Thyroid gland (tissue), 4 donors: ENCODE measurements at regions not wholly inside any gene's neighbourhood (a gene's known extent, or its start where the extent isn't known, plus 50 kb on each side); places are given as distances from the start of the nearest gene placed in this dataset.
"Not testable (repeated sequence)": the region's sequence is repeated elsewhere in the genome, so short reads cannot be mapped to it uniquely, and the experiment has no call there.

Experiments
- DNase-seq, 2 donors: peaks; one replicate each; pipeline ENCODE4 v3.0.0-alpha.2; 2019
- H3K27ac ChIP-seq, 3 donors: fragments of 200-600 bp; sonication (generic); 1 replicate in 2 of 3; 2 replicates in 1 of 3; pipeline ENCODE4 v1.5.1; 2016 to 2019; ENCODE audit warnings: mild to moderate bottlenecking in 1 of 3, moderate library complexity in 1 of 3
- H3K27me3 ChIP-seq: fragments of 200-600 bp; sonication (generic); one replicate; pipeline ENCODE4 v1.5.1; 2019
- H3K36me3 ChIP-seq, 2 donors: fragments of 200-600 bp; sonication (generic); one replicate each; pipeline ENCODE4 v1.5.1; 2016 to 2019
- H3K4me1 ChIP-seq, 2 donors: fragments of 200-600 bp; sonication (generic); one replicate each; pipeline ENCODE4 v1.5.1; 2017 to 2019
- H3K4me3 ChIP-seq, 3 donors: fragments of 200-600 bp; sonication (generic); replicated peaks in 1 of 3; 1 replicate in 2 of 3; 2 replicates in 1 of 3; pipeline ENCODE4 v1.5.1; 2016; ENCODE audit warnings: mild to moderate bottlenecking in 1 of 3
- H3K9me3 ChIP-seq: fragments of 200-600 bp; sonication (generic); one replicate; pipeline ENCODE4 v1.5.1; 2017
- CTCF ChIP-seq, 6 experiments: fragments of 200-600 bp in 3 of 6; fragments of 450-650 bp in 3 of 6; sonication (generic) in 3 of 6; IDR thresholded peaks; one replicate each; pipeline ENCODE4 v1.5.1; 2016 to 2019; ENCODE audit warnings: antibody characterized with exemption in 6 of 6, mild to moderate bottlenecking in 2 of 6, inconsistent platforms in 1 of 6, moderate library complexity in 1 of 6
- POLR2A ChIP-seq, 2 donors: fragments of 450-650 bp; IDR thresholded peaks; one replicate each; pipeline ENCODE4 v1.6.1; 2017; ENCODE audit warnings: antibody characterized with exemption in 2 of 2, mild to moderate bottlenecking in 2 of 2, moderate library complexity in 1 of 2
- WGBS, 2 donors: methylation state at CpG; one replicate each; pipeline ENCODE4 v1.1.5; 2017; 5-methylcytosine and 5-hydroxymethylcytosine counted together
- intact Hi-C: fragments of 100-400 bp; cut with DNase I; formaldehyde crosslinking; loops from one replicate; pipeline ENCODE4 v1.15.1; 2023

DNA sequence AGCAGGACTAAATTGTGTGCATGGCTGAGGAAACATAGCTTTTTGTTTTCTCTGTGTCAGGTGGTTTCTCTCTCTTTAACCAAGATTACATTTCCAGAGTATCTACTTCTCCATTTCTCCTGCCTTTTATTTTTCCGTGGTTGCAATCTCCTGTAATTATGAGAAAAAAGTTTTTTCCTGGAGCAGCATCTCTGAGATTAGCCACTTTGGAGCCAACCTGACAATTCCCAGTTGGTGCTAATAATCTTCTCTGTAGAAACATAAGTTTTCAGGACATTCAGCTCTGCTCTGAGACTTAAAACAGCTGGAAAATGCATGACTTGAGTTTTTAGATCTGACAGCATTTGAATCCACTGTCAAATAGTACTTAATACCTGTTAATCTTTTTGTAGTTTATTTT lies 67.1 kb upstream of the GAS1 start:
- H3K36me3 ChIP-seq, result no peaks in the 10 kb centered on the region
- H3K27ac ChIP-seq, result no peak overlapping the region
- no peaks in the 10 kb centered on the region for H3K4me1 ChIP-seq
- H3K27me3 ChIP-seq, result no peaks in the 10 kb centered on the region
- no peak for DNase-seq
- TF ChIP-seq CTCF (IDR thresholded peaks at IDR 0.05) (no peak), POLR2A (IDR thresholded peaks at IDR 0.05) (no peak)
- H3K9me3 ChIP-seq, result no peaks in the 10 kb centered on the region
- intact Hi-C loops, result no loop called here
- H3K4me3 ChIP-seq, result no peak overlapping the region
- 54 to 59% methylated on average over 1 of the region's 1 CpG for WGBS, 2 donors

DNA sequence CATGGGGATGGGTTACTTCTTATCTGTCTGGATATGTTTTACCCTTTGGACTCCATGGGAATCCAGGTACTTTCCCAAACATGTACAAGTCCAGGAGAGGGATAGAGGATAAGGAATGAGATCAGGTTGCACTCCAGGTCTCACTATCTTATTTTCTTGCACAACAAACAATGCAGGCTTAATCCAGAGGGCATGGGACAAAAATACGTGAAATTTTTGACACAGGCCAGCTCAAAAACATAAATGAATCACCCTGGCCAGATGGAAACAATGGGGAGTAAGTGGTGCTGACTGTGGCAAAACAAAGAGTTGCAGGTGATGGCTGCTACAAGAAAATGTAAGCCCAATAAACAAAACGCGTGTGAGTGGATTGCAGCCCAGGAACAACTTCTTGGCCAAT lies 69.4 kb upstream of the GAS1 start:
- no peak for TF ChIP-seq CTCF (IDR thresholded peaks at IDR 0.05)
- TF ChIP-seq POLR2A (IDR thresholded peaks at IDR 0.05), result no peak
- intact Hi-C loops, result no loop called here
- WGBS, 2 donors, result 93% methylated on average over 3 of the region's 3 CpGs
- no peaks in the 10 kb centered on the region for H3K9me3 ChIP-seq
- H3K4me1 ChIP-seq, result no peaks in the 10 kb centered on the region
- H3K27ac ChIP-seq, result no peak overlapping the region
- DNase-seq, result no peak
- no peaks in the 10 kb centered on the region for H3K27me3 ChIP-seq
- no peak overlapping the region for H3K4me3 ChIP-seq
- no peaks in the 10 kb centered on the region for H3K36me3 ChIP-seq

DNA sequence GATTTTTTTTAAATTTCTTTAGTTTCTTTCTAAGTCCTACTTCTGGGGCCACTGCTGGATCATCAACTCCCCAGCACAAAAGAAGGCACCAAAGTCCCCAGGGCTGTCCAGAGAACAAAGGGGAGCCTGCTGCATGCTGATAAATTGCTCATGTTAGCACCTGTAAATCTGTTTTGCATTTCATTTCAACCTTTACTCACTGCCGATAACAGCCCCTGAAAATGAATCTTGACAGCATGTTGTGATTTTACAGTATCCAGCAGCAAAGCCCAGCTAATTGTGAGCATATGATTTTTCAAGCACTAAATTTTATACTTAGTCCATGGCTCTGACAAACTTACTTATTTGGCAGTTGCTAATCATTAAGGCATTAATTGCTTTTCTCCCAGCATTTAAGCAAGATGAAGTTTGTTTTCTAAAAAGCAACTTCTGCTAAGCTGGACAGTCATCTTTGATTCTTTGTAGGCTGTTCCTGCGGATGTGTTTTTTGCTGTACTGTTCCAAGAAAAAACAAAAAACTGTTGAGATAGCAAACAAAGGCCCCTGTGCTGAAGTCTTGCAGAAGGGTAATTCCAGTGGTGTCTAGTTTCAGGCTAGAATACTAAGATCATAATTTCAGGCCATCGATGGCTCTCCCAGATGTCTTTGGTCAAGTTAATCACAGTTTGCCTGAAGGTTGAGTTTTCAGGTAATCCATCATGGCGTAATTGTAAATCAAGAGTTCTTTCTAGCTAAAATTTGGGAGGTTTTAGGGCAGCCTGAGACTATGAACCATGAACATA lies 73.1 kb upstream of the GAS1 start:
- Histone ChIP-seq H3K9me3 (no peaks in the 10 kb centered on the region), H3K27ac (no peak overlapping the region), H3K4me3 (no peak overlapping the region), H3K36me3 (no peaks in the 10 kb centered on the region), H3K27me3 (no peaks in the 10 kb centered on the region), H3K4me1 (no peaks in the 10 kb centered on the region)
- no peak for DNase-seq
- no peak for TF ChIP-seq POLR2A (IDR thresholded peaks at IDR 0.05)
- TF ChIP-seq CTCF (IDR thresholded peaks at IDR 0.05), result no peak
- WGBS, 2 donors, result 74 to 81% methylated on average over 4 of the region's 4 CpGs
- intact Hi-C loops, result no loop called here

DNA sequence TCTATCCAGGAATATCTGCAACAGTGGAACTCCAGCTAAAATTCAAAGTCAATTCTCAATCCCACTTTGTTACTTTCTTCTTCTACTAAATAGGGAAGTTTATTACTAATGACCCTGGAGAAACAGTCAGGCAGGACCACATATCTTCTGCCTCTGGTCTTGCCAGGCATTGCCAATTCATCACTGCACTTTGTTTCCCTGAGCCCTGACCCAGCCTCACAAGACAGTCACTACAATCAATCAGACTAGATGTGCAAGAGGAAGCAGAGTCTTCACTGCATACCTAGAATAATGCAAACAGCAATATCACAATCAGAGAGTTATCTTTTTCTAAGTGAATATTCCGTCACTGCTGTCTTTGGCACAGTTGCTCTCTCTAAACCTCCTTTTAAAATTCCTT lies 74.9 kb upstream of the GAS1 start:
- Histone ChIP-seq H3K4me1 (no peaks in the 10 kb centered on the region), H3K9me3 (no peaks in the 10 kb centered on the region), H3K36me3 (no peaks in the 10 kb centered on the region), H3K27me3 (no peaks in the 10 kb centered on the region), H3K27ac (no peak overlapping the region), H3K4me3 (no peak overlapping the region)
- 95 to 97% methylated on average over 1 of the region's 1 CpG for WGBS, 2 donors
- DNase-seq, result no peak
- intact Hi-C loops, result no loop called here
- no peak for TF ChIP-seq POLR2A (IDR thresholded peaks at IDR 0.05)
- no peak for TF ChIP-seq CTCF (IDR thresholded peaks at IDR 0.05)

GRCh38 chr9:87026204-87026603 lies 78.9 kb upstream of the GAS1 start:
- intact Hi-C loops, result no loop called here
- TF ChIP-seq POLR2A (IDR thresholded peaks at IDR 0.05) (no peak), CTCF (IDR thresholded peaks at IDR 0.05) (no peak)
- H3K4me1 ChIP-seq, result no peaks in the 10 kb centered on the region
- H3K27ac ChIP-seq, result no peak overlapping the region
- H3K4me3 ChIP-seq, result no peak overlapping the region
- DNase-seq, result no peak
- H3K36me3 ChIP-seq, result no peaks in the 10 kb centered on the region
- H3K27me3 ChIP-seq, result no peaks in the 10 kb centered on the region
- no peaks in the 10 kb centered on the region for H3K9me3 ChIP-seq

DNA sequence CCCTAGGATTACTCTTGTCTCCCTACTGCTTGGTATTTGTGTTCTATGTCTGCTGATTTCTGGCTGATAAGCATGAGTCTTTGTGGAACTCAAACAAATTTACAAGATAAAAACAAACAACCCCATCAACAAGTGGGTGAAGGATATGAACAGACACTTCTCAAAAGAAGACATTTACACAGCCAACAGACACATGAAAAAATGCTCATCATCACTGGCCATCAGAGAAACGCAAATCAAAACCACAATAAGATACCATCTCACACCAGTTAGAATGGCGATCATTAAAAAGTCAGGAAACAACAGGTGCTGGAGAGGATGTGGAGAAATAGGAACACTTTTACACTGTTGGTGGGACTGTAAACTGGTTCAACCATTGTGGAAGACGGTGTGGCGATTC lies 81.5 kb upstream of the GAS1 start:
- H3K36me3 ChIP-seq, H3K27me3 ChIP-seq, H3K27ac ChIP-seq, H3K9me3 ChIP-seq, DNase-seq, H3K4me3 ChIP-seq, intact Hi-C loops, H3K4me1 ChIP-seq: not testable (repeated sequence)
- 96 to 100% methylated on average over 4 of the region's 4 CpGs for WGBS, 2 donors
